ENCODE measurements at regions not wholly inside any gene's neighbourhood (a gene's known extent, or its start where the extent isn't known, plus 50 kb on each side); places are given as distances from the start of the nearest gene placed in this dataset.
"Not testable (repeated sequence)": the region's sequence is repeated elsewhere in the genome, so short reads cannot be mapped to it uniquely, and the experiment has no call there.

DNA sequence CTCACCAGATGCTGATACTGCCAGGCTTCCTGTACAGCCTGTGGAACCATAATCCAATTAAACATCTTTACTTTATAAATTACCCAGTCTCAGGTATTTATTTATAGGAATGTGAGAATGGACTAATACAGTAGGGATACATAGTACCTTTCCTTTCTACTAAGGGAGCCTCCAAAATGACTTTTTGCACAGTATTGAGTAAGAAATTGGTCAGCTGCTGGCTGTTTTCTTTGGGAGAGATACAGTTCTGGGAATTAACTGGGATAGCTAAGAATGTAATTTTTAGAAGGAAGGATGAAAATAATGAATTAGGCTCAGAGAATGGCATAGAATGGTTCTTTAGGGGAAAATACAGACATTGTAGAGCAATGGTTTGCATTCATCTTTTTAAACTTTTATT lies 426.0 kb upstream of the DDI1 start:
- H3K27ac ChIP-seq, result no peak overlapping the region
- H3K9me3 ChIP-seq, result no peaks in the 10 kb centered on the region
- no peak for DNase-seq
- H3K36me3 ChIP-seq, result no peaks in the 10 kb centered on the region
- intact Hi-C loops (cut with DNase I), result no loop called here
- TF ChIP-seq, protein P1, sequence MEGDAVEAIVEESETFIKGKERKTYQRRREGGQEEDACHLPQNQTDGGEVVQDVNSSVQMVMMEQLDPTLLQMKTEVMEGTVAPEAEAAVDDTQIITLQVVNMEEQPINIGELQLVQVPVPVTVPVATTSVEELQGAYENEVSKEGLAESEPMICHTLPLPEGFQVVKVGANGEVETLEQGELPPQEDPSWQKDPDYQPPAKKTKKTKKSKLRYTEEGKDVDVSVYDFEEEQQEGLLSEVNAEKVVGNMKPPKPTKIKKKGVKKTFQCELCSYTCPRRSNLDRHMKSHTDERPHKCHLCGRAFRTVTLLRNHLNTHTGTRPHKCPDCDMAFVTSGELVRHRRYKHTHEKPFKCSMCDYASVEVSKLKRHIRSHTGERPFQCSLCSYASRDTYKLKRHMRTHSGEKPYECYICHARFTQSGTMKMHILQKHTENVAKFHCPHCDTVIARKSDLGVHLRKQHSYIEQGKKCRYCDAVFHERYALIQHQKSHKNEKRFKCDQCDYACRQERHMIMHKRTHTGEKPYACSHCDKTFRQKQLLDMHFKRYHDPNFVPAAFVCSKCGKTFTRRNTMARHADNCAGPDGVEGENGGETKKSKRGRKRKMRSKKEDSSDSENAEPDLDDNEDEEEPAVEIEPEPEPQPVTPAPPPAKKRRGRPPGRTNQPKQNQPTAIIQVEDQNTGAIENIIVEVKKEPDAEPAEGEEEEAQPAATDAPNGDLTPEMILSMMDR (IDR thresholded peaks at IDR 0.05), result no peak
- H3K4me1 ChIP-seq, result no peaks in the 10 kb centered on the region
- no peak overlapping the region for H3K4me3 ChIP-seq
- ATAC-seq, result no peak
- H3K27me3 ChIP-seq, result no peaks in the 10 kb centered on the region

DNA sequence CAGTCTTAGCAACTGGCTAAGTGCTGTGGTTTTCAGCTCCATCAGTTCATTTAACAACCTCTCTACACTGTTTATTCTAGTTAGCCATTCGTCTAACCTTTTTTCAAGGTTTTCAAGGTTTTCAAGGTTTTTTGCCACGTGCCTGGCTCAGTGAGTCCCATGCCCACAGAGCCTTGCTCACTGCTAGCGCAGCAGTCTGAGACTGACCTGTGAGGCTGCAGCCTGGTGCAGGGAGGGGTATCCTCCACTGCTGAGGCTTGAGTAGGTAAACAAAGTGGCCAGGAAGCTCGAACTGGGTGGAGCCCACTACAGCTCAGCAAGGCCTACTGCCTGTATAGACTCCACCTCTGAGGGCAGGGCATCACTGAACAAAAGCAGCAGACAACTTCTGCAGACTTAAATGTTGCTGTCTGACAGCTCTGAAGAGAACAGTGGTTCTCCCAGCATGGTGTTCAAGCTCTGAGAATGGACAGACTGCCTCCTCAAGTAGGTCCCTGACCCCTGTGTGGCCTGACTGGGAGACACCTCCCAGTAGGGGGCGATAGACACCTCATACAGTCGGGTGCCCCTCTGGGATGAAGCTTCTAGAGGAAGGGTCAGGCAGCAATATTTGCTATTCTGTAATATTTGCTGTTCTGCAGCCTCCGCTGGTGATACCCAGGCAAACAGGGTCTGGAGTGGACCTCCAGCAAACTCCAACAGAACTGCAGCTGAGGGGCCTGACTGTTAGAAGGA lies 424.7 kb upstream of the DDI1 start:
- DNase-seq; H3K27me3 ChIP-seq; H3K4me3 ChIP-seq; H3K9me3 ChIP-seq; ATAC-seq; H3K4me1 ChIP-seq; H3K36me3 ChIP-seq; intact Hi-C loops (cut with DNase I); H3K27ac ChIP-seq: not testable (repeated sequence)
- 80 to 84% methylated on average over 7 of the region's 7 CpGs for WGBS, 2 donors

- ATAC-seq; H3K4me3 ChIP-seq; intact Hi-C loops (cut with DNase I); H3K27me3 ChIP-seq; H3K9me3 ChIP-seq; DNase-seq; H3K27ac ChIP-seq; H3K36me3 ChIP-seq; H3K4me1 ChIP-seq: not testable (repeated sequence)
- 94 to 95% methylated on average over 9 of the region's 9 CpGs for WGBS, 2 donors
Measured at GRCh38 chr11:103612451-103612850, 424.0 kb upstream of the DDI1 start.

DNA sequence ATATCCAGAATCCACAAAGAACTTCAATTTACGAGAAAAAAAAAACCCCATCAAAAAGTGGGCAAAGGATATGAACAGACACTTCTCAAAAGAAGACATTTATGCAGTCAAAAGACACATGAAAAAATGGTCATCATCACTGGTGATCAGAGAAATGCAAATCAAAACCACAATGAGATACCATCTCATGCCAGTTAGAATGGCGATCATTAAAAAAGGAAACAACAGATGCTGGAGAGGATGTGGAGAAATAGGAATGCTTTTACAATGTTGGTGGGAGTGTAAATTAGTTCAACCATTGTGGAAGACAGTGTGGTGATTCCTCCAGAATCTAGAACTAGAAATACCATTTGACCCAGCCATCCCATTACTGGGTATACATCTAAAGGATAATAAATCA lies 419.9 kb upstream of the DDI1 start:
- intact Hi-C loops (cut with DNase I); DNase-seq; H3K4me1 ChIP-seq; H3K36me3 ChIP-seq; H3K4me3 ChIP-seq; H3K27me3 ChIP-seq; H3K27ac ChIP-seq; H3K9me3 ChIP-seq; ATAC-seq: not testable (repeated sequence)
- WGBS, 2 donors, result 86 to 89% methylated on average over 2 of the region's 2 CpGs

DNA sequence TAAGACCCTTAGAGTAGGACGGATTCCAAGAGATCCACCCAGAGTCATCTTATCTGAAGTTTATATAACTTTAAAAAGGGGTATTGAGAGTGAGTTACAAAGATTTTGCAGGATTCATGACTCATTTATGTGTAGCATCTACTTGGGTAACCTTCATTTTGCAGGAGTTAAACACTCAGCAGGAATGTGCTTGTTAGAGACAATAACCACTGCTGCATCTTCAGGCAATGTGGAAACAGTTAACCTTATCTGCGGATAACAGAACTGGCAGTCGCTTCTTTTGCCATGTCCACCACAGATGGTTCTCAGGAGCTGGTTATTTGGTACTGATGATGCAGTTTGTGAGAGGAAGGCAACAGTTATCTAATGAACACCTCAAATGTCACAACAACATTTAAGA lies 417.9 kb upstream of the DDI1 start:
- 73 to 84% methylated on average over 3 of the region's 3 CpGs for WGBS, 2 donors
- intact Hi-C loops (cut with DNase I), result no loop called here
- no peak for ATAC-seq

GRCh38 chr11:103619480-103619879 lies 417.0 kb upstream of the DDI1 start:
- peaks cover 0 to 2% (median 0%) of the 10 kb centered on the region in 9 donors for H3K4me1 ChIP-seq
- H3K36me3 ChIP-seq, result no peaks in the 10 kb centered on the region
- H3K9me3 ChIP-seq, result no peaks in the 10 kb centered on the region
- intact Hi-C loops (cut with DNase I), result no loop called here
- H3K4me3 ChIP-seq, result no peak overlapping the region
- ATAC-seq (no peak), DNase-seq (no peak)
- WGBS, 2 donors, result 30 to 33% methylated on average over 5 of the region's 5 CpGs
- H3K27ac ChIP-seq, result no peak overlapping the region
- H3K27me3 ChIP-seq, result no peaks in the 10 kb centered on the region
- TF ChIP-seq, protein P1 (IDR thresholded peaks at IDR 0.05), result peak in 2 of 9 donors; percentile 15 to 19

More for the DNA sequence above, 417.9 kb upstream of the DDI1 start:
- TF ChIP-seq, protein P1 (IDR thresholded peaks at IDR 0.05), result no peak
- Histone ChIP-seq H3K27me3 (no peaks in the 10 kb centered on the region), H3K4me3 (no peak overlapping the region), H3K4me1 (no peaks in the 10 kb centered on the region), H3K9me3 (no peaks in the 10 kb centered on the region), H3K36me3 (no peaks in the 10 kb centered on the region), H3K27ac (no peak overlapping the region)
- DNase-seq, result no peak
